Ascending aorta (tissue), 2 donors: ENCODE measurements at regions not wholly inside any gene's neighbourhood (a gene's known extent, or its start where the extent isn't known, plus 50 kb on each side); places are given as distances from the start of the nearest gene placed in this dataset.

Experiments used
- DNase-seq, 2 donors: peaks; one replicate each; pipeline ENCODE4 v3.0.0-alpha.2; 2019; ENCODE audit warnings: low spot score in 2 of 2
- H3K27ac ChIP-seq, 2 donors: fragments of 200-600 bp; sonication (generic); one replicate each; pipeline ENCODE4 v1.5.1; 2016 to 2017; ENCODE audit warnings: mild to moderate bottlenecking in 1 of 2
- H3K27me3 ChIP-seq: fragments of 200-600 bp; sonication (generic); one replicate; pipeline ENCODE4 v1.5.1; 2017
- H3K36me3 ChIP-seq, 2 donors: fragments of 200-600 bp; sonication (generic); one replicate each; pipeline ENCODE4 v1.5.1; 2016
- H3K4me1 ChIP-seq, 2 donors: fragments of 200-600 bp; sonication (generic); one replicate each; pipeline ENCODE4 v1.5.1; 2016 to 2017; ENCODE audit warnings: mild to moderate bottlenecking in 1 of 2
- H3K4me3 ChIP-seq, 2 donors: fragments of 200-600 bp; sonication (generic); one replicate each; pipeline ENCODE4 v1.5.1; 2016 to 2017; ENCODE audit warnings: mild to moderate bottlenecking in 1 of 2
- H3K9me3 ChIP-seq, 2 donors: fragments of 200-600 bp; sonication (generic); one replicate each; pipeline ENCODE4 v1.5.1; 2016
- CTCF ChIP-seq, 3 experiments: fragments of 200-600 bp in 2 of 3; fragments of 450-650 bp in 1 of 3; sonication (generic) in 2 of 3; IDR thresholded peaks; one replicate each; pipeline ENCODE4 v1.5.1; 2016 to 2019; ENCODE audit warnings: antibody characterized with exemption in 3 of 3, mild to moderate bottlenecking in 1 of 3, moderate library complexity in 1 of 3
- intact Hi-C: fragments of 100-400 bp; cut with DNase I; formaldehyde crosslinking; loops from one replicate; pipeline ENCODE4 v1.15.1; 2023

- no peak for TF ChIP-seq CTCF (IDR thresholded peaks at IDR 0.05)
- Histone ChIP-seq H3K27me3 (no peaks in the 10 kb centered on the region), H3K9me3 (peaks cover 0 to 2% of the 10 kb centered on the region in 2 donors), H3K36me3 (no peaks in the 10 kb centered on the region), H3K4me1 (no peaks in the 10 kb centered on the region), H3K4me3 (no peak overlapping the region), H3K27ac (no peak overlapping the region)
- DNase-seq: no peak
- intact Hi-C loops: no loop called here
Observed at GRCh38 chr6:4377603-4378002, 242.2 kb upstream of the ECI2 start.

DNA sequence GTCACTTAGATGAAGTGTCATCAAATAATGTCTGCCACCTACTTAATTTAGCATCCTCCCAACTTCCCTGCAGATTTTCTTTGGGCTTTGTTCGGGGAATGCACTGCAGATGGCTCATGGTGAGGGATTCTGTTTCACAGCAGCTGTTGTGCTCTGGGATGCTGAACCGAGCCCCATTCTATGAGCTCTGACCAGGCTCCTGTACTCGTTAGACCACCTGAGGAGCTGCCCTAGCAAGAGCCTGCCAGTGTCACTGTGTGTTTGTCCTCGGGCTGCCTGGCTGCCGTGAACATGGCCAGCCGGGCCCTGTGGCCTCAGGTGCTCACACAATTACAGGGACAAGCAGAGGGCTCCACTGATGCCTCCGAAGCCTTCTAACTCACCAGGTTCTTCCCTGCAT, 238.8 kb upstream of the ECI2 start:
- H3K36me3 ChIP-seq: no peaks in the 10 kb centered on the region
- H3K9me3 ChIP-seq: no peaks in the 10 kb centered on the region
- no peak for DNase-seq
- no peaks in the 10 kb centered on the region for H3K27me3 ChIP-seq
- intact Hi-C loops: no loop called here
- no peak overlapping the region for H3K27ac ChIP-seq
- H3K4me1 ChIP-seq: no peaks in the 10 kb centered on the region
- no peak for TF ChIP-seq CTCF (IDR thresholded peaks at IDR 0.05)
- H3K4me3 ChIP-seq: no peak overlapping the region

DNA sequence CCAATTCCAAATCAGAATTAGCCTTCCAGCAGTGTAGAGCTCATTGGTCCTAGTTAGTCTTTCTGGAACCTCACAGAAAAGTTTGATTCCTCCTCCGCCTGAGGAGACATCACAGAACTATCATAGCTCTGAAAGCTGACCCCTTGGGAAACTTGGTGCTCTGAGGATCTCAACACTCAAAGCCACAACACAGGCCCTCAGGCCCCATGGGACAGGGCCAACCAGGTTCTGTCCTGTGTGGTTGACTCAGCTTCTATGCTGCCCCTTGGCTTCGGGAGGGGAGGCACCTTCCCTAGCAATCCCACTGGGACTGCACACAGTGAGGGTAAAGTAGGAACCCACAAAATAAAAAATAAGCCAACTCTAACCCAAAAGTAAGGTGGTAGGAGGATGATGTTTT, 237.5 kb upstream of the ECI2 start:
- H3K9me3 ChIP-seq: no peaks in the 10 kb centered on the region
- H3K27ac ChIP-seq: no peak overlapping the region
- no peak for DNase-seq
- TF ChIP-seq CTCF (IDR thresholded peaks at IDR 0.05): no peak
- H3K27me3 ChIP-seq: no peaks in the 10 kb centered on the region
- H3K4me1 ChIP-seq: no peaks in the 10 kb centered on the region
- no peaks in the 10 kb centered on the region for H3K36me3 ChIP-seq
- H3K4me3 ChIP-seq: no peak overlapping the region
- intact Hi-C loops: no loop called here

DNA sequence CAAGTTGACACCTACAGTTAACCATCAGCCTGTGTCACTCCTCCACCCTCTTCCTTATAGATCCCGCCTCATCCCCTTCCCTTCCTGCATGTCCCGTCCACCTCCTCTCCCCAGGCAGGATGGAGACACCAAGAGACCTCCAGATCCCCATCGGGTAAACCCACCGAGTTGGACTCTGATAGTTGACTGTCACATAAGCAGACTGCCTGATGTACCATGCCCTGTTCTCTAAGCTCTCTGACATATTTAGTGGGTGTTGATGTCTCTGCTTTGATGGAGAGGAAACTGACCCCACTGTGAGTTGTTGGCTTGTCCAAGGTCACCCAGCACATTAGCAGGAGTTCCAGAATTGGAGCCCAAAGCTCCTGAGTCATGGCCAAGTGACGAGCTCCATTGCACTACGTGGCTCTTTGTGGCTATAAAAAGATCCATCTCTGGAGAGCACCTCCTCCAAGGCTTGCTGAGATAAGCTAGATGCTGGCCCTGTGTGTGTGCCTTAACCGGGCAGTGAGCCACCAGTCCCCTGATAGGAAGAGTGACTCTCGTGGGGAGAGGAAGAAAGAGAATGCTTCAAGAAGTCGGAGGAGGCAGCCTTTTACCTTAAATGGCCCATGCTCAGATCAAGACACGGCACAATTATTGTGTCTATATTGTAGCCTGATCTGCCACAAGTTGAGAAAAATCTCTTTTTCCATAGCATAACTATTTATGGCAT, 236.0 kb upstream of the ECI2 start:
- no peak for DNase-seq
- H3K36me3 ChIP-seq: no peaks in the 10 kb centered on the region
- no peak overlapping the region for H3K4me3 ChIP-seq
- TF ChIP-seq CTCF (IDR thresholded peaks at IDR 0.05): no peak
- intact Hi-C loops: no loop called here
- no peaks in the 10 kb centered on the region for H3K27me3 ChIP-seq
- H3K4me1 ChIP-seq: no peaks in the 10 kb centered on the region
- H3K9me3 ChIP-seq: no peaks in the 10 kb centered on the region
- H3K27ac ChIP-seq: no peak overlapping the region

DNA sequence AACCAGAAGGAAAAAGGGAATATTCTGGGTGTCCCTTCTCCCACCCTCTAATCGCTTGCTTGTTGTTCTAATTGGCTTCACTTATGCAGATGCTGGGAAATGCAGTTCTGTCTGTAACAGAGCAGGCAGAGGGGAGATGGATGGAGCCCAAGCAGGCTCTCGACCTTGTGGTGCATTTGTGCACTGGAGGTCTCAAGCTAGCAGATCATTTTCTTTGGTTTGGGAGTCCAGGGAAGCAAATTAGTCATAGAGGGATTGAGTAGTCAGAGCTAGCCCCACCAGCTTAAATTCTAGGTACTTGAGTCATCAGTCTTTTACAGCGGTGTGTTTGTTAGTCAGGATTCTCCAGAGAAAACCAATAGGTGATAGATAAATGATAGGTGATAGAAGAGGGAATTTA, 234.7 kb upstream of the ECI2 start:
- H3K27me3 ChIP-seq: no peaks in the 10 kb centered on the region
- no peak overlapping the region for H3K27ac ChIP-seq
- H3K4me3 ChIP-seq: no peak overlapping the region
- H3K9me3 ChIP-seq: no peaks in the 10 kb centered on the region
- intact Hi-C loops: no loop called here
- no peaks in the 10 kb centered on the region for H3K36me3 ChIP-seq
- no peak for TF ChIP-seq CTCF (IDR thresholded peaks at IDR 0.05)
- no peaks in the 10 kb centered on the region for H3K4me1 ChIP-seq
- no peak for DNase-seq

- TF ChIP-seq CTCF (IDR thresholded peaks at IDR 0.05): no peak
- Histone ChIP-seq H3K4me1 (no peaks in the 10 kb centered on the region), H3K27me3 (no peaks in the 10 kb centered on the region), H3K36me3 (no peaks in the 10 kb centered on the region), H3K27ac (peak overlapping the region in 1 of 2 donors; percentile 10), H3K9me3 (no peaks in the 10 kb centered on the region), H3K4me3 (no peak overlapping the region)
- DNase-seq: no peak
- intact Hi-C loops: no loop called here
Observed at GRCh38 chr6:4369616-4370015, 234.2 kb upstream of the ECI2 start.
